ENCODE measurements at regions not wholly inside any gene's neighbourhood (a gene's known extent, or its start where the extent isn't known, plus 50 kb on each side); places are given as distances from the start of the nearest gene placed in this dataset.

DNA sequence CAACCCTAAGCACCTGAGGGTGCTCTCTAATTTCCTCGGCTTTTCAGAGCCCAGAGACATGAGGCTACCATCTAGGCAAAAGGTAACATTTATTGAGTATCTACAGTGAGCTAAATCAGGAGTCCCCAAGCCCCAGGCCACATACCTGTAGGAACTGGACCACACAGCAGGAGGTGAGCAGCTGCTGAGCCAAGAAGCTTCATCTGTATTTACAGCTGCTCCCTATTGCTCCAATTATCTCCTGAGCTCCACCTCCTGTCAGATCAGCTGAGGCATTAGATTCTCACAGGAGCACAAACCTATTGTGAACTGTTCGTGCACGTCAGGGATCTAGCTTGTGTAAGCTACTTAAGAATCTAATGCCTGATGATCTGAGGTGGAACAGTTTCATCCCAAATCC, 70.2 kb downstream of the RND3 start:
- DNase-seq (ENCODE audit: low read depth, low spot score): no peak

DNA sequence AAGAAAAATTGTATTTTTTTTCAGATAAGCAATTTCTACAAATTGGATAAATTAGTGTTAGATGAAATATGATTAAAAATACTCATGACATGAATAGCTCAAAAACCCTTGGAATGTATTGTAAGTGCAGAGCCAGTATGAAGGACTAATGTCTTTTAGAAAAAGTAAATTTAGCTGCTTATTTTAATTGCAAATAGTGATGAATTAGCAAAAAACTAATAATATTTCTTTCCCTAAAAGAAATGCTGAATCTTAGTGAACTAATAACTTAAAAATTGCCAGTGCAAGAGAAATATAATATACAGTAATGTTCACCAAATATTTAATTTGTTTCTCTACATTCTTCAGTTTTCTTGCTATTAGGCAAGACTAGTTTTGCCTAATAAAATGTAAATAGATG, 72.4 kb downstream of the RND3 start:
- no peak overlapping the region for H3K4me3 ChIP-seq (ENCODE audit: low read length)
- DNase-seq (ENCODE audit: low read depth, low spot score): no peak

More for the DNA sequence above, 70.2 kb downstream of the RND3 start:
- H3K4me3 ChIP-seq (ENCODE audit: low read length): no peak overlapping the region

DNA sequence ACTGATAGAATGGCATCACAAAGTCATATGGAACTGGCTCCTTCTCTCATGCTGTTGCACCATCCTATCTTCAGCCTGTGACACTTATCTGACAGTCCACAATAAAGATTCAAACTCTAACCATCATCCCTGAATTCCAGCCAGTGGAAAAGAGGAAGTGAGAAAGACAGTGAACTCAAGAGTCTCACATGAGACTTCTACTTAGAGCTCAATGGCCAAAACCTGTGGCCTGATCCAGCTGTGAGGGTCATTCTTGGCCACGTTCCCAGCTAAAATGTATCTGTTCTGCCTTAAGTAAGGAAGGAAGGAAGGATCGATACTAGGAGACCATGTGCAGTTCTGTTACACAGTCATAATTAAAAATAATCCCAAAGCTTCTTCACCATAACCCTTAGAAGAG, 73.6 kb downstream of the RND3 start:
- DNase-seq (ENCODE audit: low read depth, low spot score): no peak
- no peak overlapping the region for H3K4me3 ChIP-seq (ENCODE audit: low read length)

DNA sequence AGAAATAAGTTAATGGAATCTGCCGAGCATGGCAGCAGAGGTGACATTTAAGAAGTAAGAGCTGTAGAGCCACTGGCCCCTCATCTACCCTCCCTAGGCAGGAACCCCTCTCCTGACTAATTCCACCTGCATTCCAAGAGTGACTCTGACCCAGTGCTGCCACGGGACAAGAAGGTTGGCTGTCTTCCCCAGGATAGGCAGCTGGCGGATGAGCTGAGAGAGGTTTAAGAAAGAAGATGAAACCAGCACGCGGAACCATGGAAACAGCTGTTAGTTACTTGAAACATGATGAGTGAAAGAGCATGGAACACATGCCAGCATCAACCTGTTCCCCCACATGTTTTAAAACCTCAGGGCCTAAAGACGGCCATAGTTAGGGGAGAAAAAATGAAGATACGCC, 74.1 kb downstream of the RND3 start:
- DNase-seq (ENCODE audit: low read depth, low spot score): no peak
- no peak overlapping the region for H3K4me3 ChIP-seq (ENCODE audit: low read length)

DNA sequence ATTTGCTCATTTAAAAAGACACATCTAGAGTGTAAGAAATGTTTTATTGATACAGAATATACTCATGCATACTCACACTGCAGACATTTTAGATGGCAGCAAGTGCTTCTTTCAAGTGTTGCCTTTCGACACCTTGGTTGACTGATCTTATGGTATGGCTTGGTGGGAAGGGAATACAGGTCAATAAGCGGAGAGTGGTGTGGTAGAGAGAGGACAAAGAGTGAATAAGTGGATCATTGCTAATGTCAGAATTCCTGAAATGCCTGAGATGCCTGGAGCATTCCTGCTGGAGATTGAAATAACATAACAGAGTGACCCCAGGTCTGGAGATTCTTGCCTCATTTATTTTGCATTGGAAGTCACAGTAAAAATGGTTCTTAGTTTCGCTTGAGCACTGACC, 76.7 kb downstream of the RND3 start:
- DNase-seq (ENCODE audit: low read depth, low spot score): no peak
- H3K4me3 ChIP-seq (ENCODE audit: low read length): no peak overlapping the region

DNA sequence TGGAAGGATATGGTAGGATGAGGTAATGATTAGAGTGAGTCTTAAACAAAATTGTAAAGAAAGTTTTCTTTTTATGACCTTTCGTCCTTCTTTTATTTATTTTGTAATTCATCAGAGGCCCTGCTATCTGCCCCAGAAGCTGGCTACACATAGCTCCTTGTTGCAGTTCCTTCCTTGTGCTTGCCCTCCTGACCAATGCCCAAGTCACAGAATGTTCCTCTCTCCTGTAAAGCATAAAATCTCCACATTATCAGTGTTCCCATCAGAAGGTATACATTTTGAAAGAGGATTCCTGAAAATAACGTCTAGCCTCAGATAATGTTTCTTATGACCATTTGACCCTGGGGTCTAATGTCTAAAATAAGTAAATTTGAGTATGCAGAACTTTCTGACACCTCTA, 78.3 kb downstream of the RND3 start:
- no peak for DNase-seq (ENCODE audit: low read depth, low spot score)
- H3K4me3 ChIP-seq (ENCODE audit: low read length): no peak overlapping the region

DNA sequence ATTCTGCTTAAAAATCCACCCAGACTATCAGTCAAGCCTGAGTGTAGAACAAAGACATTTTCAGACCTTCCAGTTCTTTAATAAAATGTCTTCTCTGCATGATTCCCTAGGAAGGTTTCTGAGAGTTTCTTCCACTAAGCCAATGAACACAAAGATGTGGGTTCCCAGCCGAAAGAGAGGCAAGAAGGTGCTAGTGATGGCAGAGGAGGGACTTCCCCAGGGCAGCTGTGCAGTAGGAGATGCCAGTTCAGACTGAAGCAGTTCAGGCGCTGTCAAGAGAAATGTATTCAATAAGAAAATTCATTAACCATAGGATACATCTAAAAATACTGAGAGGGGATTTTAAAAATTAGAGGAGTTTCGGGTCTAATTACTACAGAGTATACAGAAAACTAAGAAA, 83.3 kb downstream of the RND3 start:
- no peak for DNase-seq (ENCODE audit: low read depth, low spot score)
- H3K4me3 ChIP-seq (ENCODE audit: low read length): no peak overlapping the region

- H3K4me3 ChIP-seq (ENCODE audit: low read length): no peak overlapping the region
These were observed 84.0 kb downstream of the RND3 start for GRCh38 chr2:150403457-150403856.

DNA sequence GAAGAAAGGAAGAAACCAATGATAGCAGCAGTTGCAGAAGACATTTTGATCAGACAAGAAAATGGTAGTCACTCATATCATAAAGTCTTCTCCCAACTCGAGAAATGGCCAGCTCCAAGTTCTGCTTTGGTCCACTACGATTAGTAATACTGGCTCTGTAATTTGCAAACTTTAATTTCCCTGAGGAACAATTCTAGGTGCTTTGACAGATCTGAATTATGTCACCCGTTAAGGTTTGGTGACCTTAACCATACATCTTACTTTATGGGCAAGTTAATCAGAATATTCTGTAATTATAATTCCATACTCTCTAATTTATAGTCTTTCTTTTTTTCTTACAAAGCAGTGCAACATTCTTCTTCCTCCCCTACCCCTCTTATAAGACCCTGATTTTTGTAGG, 84.5 kb downstream of the RND3 start:
- no peak for DNase-seq (ENCODE audit: low read depth, low spot score)
- H3K4me3 ChIP-seq (ENCODE audit: low read length): no peak overlapping the region

More at GRCh38 chr2:150403457-150403856, 84.0 kb downstream of the RND3 start:
- no peak for DNase-seq (ENCODE audit: low read depth, low spot score)

DNA sequence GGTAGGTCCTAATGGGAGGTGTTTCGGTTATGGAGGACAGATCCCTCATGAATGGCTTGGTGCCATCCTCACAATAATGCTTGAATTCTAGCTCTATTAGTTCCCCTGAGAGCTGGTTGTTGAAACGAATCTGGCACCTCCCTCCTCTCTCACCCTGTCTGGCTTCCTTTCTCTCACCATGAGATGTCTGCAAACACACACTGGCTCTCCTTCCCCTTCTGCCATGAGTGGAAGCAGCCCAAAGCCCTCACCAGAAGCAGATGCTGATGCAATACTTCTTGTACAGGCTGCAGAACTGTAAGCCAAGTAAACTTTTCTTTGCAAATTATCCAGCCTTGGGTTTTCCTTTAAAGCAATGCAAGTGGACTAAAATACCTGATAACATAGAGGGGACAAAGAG, 86.6 kb downstream of the RND3 start:
- no peak overlapping the region for H3K4me3 ChIP-seq (ENCODE audit: low read length)
- no peak for DNase-seq (ENCODE audit: low read depth, low spot score)

- H3K4me3 ChIP-seq (ENCODE audit: low read length): no peak overlapping the region
- no peak for DNase-seq (ENCODE audit: low read depth, low spot score)
These were observed 94.9 kb downstream of the RND3 start for GRCh38 chr2:150392614-150393013.

GRCh38 chr2:150391779-150392178, 95.7 kb downstream of the RND3 start:
- H3K4me3 ChIP-seq (ENCODE audit: low read length): no peak overlapping the region
- no peak for DNase-seq (ENCODE audit: low read depth, low spot score)

DNA sequence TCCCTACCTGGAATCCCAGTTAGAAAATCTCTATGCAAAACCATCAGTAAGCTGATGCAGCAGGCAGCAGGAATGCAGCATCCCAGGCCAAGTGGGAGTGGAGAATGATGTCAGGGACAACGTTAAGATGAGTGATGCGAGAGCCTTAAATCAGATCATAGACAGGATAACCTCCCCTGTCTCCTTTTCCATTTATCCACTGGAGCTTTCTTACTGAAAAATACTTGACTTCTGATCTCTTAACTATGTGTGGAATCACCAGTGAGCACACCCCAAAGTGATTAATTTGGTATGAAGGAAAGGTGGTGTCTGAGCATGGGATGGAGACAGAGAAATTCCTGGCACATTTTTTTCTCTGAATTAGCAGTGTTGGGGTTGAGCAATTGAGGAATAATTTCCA, 98.0 kb downstream of the RND3 start:
- H3K4me3 ChIP-seq (ENCODE audit: low read length): no peak overlapping the region
- DNase-seq (ENCODE audit: low read depth, low spot score): no peak

DNA sequence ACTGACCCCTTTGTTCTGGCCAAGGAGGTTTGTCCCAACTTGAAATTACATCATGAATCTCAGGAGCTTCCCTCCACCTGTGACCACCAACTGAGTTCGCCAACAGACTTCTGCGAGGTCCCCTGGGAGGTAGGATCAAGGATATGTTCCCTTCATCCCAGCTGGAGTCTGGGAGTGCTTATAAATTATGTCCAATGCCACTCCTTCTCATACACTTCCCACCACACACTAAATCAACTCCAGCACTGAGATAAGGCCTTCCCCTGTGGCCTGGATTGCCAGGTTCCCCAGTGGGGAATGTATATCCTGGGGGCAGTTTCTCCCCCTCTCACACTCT, 99.2 kb downstream of the RND3 start:
- no peak for DNase-seq (ENCODE audit: low read depth, low spot score)
- H3K4me3 ChIP-seq (ENCODE audit: low read length): no peak overlapping the region

GRCh38 chr2:150387586-150388288, 99.7 kb downstream of the RND3 start:
- no peak for DNase-seq (ENCODE audit: low read depth, low spot score)

GRCh38 chr2:150385211-150385610, 102.3 kb downstream of the RND3 start:
- no peak for DNase-seq (ENCODE audit: low read depth, low spot score)
- H3K4me3 ChIP-seq (ENCODE audit: low read length): no peak overlapping the region

More at GRCh38 chr2:150387586-150388288, 99.7 kb downstream of the RND3 start:
- H3K4me3 ChIP-seq (ENCODE audit: low read length): no peak overlapping the region

DNA sequence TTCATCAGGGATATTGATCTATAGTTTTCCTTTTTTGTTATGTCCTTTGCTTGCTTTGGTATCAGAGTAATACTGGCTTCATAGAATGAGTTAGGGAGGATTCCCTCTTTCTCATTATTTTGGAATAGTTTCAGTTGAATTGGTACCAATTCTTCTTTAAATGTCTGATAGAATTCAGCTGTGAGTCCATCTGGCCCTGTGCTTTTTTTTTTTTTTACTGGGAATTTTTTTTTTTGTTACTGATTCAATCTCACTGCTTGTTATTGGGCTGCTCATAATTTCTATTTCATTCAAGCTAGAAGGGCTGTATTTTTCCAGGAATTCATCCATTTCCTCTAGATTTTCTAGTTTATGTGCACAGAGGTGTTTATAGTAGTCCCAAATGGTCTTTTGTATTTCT, 103.9 kb downstream of the RND3 start:
- no peak for DNase-seq (ENCODE audit: low read depth, low spot score)
- no peak overlapping the region for H3K4me3 ChIP-seq (ENCODE audit: low read length)

- no peak overlapping the region for H3K4me3 ChIP-seq (ENCODE audit: low read length)
- DNase-seq (ENCODE audit: low read depth, low spot score): no peak
These were observed 108.3 kb downstream of the RND3 start for GRCh38 chr2:150379166-150379565.

DNA sequence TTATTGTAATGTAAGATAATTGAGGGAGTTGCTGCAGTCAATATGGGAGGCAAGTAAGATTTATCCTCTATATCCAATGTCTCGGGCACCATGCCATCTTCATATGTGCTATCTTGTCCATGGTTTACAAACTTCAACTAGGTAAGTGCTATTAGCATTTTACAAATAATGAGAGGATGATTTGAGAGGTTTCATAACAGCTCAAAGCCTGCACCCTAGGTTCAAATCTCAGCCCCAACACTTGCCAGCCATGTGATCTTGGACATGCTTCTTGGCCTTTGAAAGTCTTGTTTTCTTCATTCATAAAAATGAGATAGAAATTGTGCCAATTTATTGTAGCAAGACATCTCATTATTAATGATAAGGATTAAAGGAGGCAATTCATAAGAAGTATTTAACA, 108.8 kb downstream of the RND3 start:
- DNase-seq (ENCODE audit: low read depth, low spot score): no peak

DNA sequence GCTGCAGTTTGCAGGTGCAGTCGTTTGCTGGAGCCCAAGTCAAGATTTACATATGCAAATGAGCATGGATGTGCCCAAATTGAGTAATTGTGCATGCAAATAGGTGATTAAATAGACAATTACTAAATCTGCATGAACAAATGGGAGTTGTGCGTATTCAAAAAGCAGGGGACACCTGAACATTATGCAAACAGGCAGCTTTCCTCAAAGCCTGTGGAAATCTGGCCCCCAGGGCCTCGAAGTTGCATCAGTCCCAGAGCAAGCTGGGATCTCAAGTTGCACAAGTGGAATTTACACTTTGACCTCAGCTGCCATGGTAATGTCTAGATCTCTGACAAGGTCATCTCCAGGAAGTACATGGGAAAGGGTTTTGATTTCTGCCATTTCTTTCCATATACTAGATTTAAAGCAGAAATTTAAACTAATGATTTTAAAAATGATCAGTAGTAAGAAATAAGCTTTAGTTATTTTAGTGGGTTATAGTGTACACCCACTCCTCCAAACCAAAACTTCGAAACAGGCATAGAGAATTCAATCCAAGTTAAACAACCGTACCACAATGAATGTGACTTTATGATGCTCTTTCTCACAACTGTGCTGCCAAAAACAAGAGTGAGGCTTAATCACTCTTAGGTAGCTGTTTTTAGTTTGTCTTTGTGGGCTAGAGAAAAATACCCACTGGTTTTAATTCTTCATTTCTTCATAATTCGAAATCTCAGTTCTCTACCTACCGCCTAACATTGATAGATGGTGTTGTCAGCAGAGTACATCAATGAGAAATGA, 110.7 kb downstream of the RND3 start:
- H3K4me3 ChIP-seq (ENCODE audit: low read length): no peak overlapping the region
- no peak for DNase-seq (ENCODE audit: low read depth, low spot score)

More for the DNA sequence above, 108.8 kb downstream of the RND3 start:
- H3K4me3 ChIP-seq (ENCODE audit: low read length): no peak overlapping the region

DNA sequence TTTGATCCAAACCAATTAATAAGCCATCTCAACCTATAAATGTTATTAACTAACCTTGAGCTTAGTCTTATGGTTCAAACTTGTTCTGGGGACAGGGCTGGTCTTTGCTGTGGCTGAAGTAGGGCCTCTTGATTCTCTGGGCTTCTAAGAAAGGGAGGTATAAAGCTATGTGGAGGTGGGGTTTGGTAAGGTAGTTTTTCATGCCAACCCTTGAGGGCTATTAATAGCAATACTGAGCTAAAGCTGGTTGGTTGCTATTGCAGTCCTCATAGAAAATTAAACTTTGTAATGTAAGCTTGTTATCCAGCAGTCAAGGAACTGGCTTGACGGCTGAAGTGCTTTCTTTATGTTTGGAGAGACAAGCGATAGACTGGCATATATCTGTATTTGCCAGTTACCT, 112.1 kb downstream of the RND3 start:
- H3K4me3 ChIP-seq (ENCODE audit: low read length): no peak overlapping the region
- DNase-seq (ENCODE audit: low read depth, low spot score): no peak
